Fibroblast of skin of left quadriceps (primary cell): ENCODE measurements at regions not wholly inside any gene's neighbourhood (a gene's known extent, or its start where the extent isn't known, plus 50 kb on each side); places are given as distances from the start of the nearest gene placed in this dataset.

ENCODE experiments used
- DNase-seq, 2 experiments: peaks; one replicate each; pipeline ENCODE4 v3.0.0-alpha.2; 2013; ENCODE audit warnings: low read depth in 2 of 2

DNA sequence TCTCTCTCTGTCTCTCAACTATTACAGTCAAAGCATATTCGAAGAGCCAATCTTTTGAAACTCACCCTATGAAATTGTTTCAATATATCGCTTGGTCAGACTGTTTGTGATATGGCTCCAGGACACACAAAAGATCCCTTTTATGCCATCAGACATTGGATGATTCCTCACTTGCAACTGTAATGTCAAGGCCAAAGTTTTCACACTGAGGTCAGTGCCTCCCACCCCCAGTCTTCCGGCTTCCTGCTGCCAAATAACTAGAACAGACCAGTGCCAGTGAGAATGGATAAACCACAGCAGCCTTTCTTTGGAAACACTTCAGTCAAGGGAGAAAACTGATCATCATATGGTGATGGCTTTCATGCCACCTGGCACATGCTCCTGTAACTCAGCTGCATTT is 321.9 kb upstream of the ZFHX3 start:
- no peak for DNase-seq

DNA sequence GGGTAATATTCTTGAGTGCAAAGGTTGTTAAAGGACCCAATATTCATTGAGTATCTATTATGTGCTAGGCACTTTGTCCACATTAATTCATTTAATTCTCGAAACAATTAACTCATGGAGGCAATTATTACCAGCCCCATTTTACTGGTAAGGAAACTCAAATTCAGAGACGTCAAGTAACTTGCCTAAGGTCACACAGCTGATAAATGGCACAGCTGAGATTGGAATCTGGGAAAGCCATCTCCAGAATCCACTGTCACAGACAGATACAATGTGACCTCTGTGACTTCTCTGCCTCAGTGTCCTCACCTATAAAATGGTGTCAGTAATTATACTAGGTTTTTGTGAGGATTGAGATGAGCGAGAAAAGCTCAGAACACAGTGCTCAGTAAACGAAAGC is 320.8 kb upstream of the ZFHX3 start:
- no peak for DNase-seq

DNA sequence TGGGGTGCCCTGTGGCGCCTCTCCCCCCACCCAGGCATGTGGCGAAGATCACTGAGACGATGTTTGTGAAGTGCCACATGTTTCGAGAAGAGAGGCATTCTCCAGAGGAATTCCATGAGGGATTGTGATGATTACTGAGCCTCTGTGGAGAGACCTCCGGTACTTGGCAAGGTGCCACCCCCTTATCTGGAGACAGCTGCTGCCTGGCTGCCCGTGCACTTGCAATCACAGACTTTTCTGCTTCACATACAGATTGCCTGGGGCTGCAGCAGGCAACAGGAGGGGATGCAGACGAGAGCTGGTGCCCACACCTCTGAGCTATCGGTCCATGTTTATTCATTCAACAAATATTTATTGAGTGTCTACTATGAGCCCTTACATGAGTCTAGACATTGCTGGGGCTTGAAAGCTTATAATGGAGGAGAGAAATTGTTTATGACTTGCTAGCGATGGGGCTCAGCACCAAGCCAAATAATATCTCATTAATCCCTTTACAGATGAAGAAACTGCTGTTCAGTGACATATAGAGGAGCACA is 317.2 kb upstream of the ZFHX3 start:
- peak in 1 of 2 experiments; percentile 3 for DNase-seq

DNA sequence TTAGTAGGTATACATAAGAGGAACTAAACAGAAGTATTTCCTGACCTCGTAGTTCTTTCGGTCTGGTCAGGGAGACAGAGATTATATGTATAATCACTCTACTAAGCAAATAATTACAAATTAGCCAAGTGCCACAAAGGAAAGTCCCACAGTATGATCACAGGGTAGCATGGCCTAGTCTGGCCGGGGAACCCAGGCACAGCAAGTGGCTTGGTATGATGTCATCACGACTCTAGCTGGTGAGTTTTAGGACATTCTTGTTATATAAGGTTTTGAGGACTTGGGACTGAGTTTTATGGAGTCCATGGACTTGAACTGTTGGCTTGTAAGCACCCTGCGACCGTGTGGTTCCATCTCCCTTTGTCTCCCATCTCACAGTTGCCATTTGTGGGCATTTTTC is 316.5 kb upstream of the ZFHX3 start:
- DNase-seq: no peak

DNA sequence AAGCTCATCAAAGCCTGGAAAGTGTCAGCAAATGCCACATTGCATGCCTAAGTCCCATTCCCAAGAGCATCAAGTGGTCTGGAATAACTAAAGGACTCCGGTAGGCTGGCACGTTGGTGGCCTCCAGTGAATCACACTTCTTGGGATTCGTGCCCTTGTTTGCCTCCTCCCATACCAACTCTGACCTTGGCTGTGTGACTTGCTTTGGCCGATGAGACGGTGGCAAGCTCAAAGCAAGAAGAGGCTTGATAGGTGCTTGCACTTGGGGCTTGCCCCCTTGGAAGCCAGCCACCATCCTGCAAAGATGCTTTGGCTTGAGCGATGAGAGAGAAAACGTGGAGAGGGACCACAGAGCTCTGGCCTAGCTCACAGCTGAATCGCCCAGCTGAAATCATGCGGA is 313.1 kb upstream of the ZFHX3 start:
- DNase-seq: no peak

DNA sequence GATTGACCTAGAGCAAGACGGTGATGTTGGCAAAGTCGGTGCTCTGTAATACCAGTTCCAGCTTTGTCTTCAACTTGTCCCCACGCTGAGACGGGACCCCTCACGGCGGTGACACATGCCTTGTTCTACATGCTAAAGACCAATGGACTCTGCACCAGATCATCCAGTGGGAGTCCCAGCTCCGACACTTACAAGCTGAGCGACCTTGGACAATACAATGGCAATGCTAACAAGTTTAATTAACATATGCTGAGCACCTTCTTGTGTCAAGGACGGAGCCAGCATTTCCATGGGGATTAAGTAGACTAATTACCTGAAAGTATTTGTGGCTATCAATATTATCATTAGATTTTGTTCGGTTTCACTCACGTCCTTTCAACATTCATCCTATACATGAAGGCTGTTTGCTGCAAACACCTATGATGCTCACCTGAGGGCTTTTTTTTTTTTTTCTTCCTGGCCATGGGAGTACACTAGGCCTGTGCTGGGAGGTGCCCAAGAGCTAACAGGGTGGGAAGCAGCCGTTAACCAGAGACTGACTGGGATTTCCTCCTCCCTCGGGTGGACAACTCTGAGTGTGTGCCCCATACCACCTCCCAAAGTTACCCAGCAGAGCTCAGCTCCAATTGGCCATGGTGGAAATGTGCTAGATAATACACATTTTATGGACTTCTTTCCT is 308.6 kb upstream of the ZFHX3 start:
- DNase-seq: no peak

DNA sequence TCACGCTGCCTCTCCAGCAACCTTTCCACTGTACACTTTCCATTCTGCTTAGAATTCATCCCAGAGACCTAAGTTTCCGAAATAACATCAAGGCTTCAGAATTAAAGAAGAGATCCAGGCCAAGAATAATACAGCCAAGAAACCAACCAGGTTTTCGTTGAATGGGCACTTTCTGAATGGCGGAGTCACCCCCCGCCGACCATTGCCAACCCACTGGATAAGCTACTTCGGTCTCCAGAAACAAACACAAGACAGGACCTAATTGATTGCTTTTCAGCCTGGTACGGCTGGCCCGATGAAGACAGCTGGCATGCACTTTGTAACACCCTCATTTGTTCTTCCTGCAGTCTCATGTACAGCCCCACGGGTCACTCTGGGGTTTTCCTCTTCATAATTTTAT is 308.1 kb upstream of the ZFHX3 start:
- no peak for DNase-seq

DNA sequence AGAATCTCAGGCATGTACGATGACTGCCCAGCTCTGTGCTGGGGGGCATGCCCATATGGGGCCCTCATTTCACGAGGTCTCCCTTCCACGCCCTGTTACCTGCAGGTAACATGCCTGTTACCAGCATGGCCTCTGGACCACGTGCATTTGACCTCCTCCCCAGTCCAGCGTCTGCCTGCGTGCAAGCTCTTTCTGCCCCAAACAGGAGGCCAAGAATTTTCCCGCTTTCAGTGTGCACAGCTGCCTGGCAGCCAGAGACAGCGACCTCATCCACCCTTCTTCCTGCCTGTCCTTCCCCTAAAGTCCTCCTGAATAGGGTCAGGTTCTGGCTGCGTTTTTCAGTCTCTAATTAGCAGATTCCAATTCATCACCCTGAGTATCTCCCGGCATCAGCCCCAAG is 306.5 kb upstream of the ZFHX3 start:
- DNase-seq: no peak

DNA sequence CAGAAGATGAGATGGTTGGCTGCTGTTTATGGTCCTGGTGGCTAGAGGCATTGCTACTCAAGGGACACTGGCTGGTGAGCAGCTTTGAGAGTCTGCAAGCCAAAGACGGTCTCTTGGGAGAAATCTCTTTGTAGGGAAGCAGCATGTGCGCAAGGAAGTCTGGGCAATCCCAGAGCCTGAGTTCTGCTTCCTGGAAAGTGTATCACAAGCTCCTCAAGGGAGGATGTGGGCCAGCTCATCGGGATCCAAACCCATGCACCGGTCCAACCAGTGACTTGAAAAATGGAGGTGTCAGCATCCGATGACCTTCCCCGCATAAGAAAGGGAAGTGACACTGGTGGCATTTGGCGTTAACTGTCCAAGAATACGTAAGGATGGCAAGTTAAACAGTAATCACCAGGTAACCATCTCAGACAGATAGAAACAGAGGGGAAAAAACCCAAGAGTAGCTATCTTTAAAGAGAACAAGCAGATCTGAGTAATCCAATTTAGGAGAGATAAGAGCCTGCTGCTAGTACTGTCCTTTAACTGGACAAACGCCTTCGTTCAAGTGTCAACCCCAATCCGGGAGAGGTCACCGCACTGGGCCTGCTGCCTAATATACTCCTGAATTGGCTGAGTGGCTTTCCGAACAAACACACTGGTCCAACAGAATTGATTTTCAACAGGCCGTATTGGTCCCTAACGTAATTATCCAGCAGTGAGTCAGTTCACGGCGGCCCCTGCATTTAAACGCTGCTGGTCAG is 303.0 kb upstream of the ZFHX3 start:
- DNase-seq: no peak

DNA sequence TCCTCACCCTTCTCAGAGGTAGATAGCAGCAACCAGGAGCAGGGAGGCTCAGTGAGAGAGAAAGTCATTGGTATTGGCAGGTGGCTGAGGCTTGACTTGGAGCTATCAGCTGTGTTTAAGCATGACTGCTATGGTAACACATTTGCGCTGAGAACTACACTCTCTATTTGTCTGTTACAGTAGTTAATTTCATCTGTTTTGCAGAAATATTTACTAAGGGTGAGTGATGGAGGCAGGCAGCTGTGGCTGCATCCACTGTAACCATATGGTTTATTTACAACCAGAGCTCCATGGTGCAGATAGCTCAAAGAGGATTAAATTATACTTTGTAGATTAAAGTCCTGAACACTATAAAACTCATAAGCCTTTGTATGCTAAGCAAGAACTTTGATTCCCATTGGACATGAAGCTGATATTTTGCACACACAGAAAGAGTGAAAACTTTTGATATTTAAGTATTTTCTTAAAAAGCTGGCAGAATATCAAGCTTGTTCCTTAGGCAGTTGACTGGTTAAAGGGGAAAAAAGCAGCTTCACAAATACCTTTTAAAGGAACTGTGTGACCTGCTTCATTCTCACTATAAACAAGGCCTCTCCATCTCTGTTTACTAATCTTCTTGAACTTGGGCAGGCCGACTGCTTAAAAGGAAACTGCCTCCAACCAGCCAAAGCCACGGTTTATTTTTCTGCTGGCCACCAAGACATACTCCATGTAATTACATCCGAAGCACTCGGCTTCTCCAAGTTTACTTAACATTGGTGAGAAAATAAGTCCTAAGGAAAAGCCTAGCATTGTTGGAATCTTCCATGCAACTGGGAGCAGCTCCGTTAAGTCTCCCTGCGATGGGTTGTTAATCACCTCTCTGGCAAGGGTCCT is 299.8 kb upstream of the ZFHX3 start:
- DNase-seq: no peak

DNA sequence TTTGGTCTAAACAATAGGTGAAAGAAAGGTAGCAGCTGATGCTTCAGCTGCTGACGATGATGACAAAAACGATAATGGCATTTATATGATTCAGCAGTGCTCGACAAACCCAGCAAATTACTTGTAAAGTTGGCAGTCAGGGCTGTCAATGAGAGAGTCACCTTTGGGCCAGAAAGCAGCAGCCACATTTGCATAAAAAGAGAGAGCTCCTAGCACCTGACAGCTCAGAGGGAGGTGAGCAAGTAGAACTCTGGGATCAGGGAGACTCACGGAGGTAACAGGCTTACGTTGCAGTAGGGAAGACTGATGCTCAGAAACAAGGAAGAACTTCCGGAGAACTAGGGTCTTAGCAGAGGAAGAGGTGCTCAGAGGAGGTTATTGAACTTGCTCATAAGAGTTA is 291.9 kb upstream of the ZFHX3 start:
- no peak for DNase-seq

DNA sequence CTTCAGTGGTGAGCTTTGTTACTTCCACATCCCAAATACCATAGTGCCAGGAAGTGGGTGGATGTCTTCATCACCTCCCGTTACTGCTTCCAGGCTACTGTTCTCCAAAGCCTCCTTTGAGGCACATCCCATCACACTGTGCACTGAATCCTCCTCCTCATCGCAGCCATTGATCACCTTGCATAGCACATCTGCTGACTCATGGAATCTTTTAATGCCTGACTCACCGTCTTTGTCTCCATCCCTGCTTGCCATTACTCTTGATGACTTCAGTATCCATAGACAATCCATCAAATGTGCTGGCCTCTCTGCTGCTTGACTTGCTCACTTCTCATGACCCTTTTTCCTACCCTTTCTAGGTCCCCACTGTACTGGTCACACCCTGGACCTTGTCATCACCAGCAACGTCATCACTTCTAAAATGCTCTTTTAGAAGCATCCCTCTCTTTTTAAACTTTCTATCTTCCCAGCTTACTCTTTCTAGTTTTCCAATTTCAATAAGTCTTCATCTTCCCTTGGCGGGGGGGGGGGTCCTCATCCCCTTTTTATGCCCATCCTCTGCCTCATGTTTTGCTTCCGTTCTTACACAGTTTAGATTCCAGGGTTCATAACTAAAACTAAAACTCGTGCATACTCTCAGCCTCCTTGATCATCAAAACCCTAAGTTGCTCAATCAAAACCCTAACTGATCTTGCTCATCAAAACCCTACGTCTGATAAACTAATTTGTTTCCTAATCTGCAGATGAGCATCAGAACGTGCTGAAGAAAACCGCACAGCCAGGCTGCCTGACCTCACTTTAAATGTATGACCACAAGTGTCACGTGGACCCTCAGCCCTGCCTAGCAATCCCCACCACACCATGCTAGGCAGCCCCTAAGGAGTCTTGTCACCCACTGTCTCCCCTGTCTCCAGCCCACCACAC is 289.7 kb upstream of the ZFHX3 start:
- no peak for DNase-seq

DNA sequence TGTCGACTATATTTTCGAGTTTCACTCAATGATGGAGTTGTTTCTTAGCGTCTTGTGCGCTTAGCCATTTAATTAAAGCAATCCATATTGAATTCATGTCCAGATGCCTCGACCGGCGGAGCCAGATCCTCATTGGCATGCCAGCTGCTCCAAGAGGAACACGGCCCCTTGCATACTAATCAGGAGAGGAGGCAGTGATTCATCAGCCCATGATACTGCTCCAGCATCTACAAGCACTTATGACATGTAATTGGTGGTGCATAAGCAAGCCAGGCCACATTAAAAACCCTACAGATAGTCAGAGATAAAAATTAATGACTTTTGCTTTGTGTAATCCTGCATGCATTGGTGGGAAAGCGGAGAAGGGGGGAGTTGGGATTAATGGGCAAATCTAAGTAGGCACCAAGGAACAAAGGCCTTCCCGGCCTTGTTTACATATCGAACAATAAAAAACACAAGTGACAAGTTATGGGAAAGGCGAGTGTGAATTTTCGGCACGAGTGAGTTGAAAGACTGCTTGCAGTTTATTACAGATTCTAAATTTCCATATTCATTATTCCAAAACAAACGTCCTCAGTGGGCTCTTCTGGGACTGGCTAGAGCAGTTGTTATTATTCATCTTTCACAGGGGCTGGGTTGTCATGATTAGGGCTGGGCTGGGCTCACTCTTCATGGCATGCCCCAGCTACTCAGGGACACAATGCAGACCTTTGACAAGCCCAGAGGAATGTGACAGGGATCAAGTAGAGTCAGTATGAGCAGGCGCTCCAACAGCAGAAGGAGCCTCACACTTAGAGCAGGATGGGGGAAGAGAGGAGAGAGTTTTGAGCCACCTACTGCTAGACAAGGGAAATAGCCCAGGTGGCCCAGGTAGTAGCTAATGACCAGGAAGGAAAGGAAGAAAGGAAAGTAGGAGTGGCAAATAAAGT is 281.7 kb upstream of the ZFHX3 start:
- DNase-seq: no peak

DNA sequence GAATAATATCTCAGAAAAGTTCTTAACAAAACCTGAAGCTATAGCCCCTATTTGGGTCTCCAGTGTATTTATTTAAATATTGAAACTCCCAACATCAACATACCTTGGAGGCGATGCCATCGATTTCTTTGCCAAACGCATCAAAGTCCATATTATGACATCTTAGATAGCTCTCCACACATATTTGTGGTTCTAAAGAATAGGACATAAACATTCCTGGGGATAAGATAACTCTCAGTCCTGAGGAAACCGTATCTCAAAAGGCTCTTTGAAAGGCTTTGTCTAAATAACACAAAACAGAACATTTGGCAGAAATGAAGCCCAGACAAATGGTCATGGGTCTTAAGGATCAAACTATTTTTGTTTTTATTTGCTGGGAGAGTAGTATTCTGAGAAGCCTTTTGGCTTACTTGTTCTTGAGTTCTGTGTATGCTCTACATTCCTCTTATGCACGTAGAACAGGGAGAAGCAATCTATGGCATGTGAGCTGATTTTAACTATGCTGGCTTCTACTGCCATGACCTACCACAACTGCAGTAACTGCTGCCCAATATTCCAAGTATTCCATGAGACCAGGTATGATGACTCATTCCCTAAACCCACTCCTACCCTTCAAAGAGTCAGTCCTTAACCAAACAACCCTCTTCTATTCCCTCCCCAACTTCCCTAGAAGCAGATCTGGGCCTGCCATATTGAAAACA is 279.0 kb upstream of the ZFHX3 start:
- DNase-seq: no peak

DNA sequence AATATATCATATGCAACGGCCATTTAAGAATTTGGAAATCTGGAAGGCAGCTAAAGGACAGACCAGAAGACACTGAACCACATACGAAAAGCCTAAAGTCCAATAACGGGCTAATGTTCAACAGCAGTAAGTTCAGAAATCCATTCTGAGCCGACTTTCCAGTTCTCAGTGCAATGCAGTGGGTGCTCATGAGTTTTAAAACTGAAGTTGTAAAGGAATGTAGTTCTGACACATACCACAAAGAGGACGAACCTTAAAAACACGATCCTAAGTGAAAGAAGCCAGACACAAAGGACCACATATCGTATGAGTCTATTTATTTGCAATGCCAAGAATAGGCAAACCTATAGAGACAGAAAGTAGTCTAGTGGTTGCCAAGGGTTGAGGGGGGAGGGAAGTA is 278.3 kb upstream of the ZFHX3 start:
- DNase-seq: no peak

DNA sequence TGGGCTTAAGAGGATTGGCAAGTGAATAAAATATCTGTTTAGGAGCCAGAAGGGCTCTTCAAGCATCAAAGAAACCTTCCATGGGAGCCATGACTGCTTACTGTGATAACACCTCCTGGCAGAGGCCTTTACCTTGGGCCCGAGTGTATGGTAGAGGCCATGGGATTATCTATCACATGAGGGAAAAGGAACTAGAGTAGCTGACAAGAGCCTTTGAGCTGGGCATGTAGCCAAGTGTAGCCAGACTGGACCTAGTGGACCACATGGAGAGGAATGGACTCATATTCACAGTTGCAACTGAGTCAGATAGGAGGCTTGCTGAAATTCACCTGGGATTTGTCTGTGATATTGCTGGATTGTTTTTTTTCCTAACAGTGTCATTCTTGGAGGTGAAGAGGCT is 276.0 kb upstream of the ZFHX3 start:
- no peak for DNase-seq

DNA sequence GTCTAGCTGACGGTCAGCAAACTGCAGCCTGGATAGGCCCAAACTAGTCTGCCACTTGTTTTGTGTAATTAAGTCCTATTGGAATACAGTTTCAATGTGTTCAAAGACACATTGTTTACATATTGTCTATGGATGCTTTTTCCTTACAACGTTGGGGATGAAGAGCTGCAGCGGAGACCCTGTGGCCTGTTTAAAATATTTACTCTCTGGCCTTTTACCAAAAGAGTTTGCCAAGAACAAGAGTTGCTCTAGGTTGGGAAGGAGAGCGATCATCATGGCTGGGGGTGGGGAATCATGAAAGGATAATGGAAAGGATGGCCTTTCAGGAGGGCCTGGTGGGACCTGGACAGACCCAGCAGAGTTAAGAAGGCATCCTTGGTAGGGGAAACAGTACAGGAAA is 274.9 kb upstream of the ZFHX3 start:
- DNase-seq: no peak

DNA sequence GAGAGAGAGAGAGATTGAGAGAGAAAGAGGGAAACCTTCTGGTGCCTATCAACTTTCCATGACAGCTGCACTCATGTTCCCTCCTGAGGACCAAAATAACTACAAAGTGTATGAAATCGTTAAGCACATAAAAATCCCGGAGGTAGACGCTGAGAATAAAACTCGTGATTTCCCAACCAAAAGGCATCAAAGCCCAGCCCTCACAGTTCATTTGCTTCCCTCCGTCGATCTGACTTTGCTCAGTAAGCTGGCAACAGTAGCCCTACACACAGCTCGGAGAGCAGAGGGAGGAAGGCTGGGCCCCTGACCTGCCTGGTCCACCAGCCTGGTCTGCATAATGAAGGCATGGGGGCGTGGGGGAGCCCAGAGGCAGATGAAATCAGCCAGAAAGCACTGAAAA is 273.9 kb upstream of the ZFHX3 start:
- no peak for DNase-seq

DNA sequence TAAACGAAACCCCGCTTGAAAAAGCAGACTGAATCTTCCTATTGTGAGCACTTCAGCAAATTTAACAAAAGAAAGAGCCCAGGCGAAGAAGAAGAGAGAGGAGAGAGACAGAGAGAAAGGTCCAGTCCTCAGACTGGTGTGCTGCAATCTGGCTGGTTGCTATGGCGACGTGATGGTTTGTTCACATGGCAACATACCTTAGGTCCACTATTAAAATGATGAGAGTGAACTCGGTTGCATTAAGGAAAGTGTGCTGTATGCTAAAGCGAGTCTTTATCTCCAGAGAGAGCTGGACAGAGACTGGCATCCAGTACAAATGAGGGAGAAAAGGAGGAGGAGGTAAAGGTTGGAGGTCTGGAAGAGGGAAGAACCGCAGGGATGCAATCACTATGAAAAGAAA is 271.8 kb upstream of the ZFHX3 start:
- no peak for DNase-seq

DNA sequence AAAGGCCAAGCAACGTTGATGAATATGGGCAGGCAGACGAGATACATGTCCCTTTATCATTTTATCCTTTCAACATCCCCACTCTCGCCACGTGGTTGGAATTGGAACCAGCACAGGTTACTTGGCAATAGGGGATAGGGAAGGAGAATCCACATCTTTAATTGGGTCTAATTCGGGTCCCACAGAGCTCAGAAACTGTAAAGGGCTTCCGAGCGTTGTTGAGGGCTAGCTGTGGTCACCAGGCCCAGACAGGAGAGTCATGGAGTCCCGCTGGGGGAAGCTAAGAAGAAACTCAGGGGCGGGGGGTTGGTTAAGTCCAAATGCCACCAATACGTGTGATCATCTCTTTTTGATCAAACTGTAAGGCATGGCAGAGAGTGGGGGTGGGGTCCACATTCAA is 271.3 kb upstream of the ZFHX3 start:
- no peak for DNase-seq
